ENCODE measurements at regions not wholly inside any gene's neighbourhood (a gene's known extent, or its start where the extent isn't known, plus 50 kb on each side); places are given as distances from the start of the nearest gene placed in this dataset.

- H3K9me3 ChIP-seq, result no peaks in the 10 kb centered on the region
- DNase-seq, result no peak
- no peaks in the 10 kb centered on the region; the same call in 1 of the 2 replicates for H3K27me3 ChIP-seq
- H3K4me3 ChIP-seq, result peak overlapping the region; percentile 70
- H3K36me3 ChIP-seq, result no peaks in the 10 kb centered on the region
Measured at GRCh38 chr6:105994118-105994590, 92.0 kb upstream of the PRDM1 start.

GRCh38 chr6:105993341-105994117, 92.6 kb upstream of the PRDM1 start:
- Histone ChIP-seq H3K4me3 (peak overlapping the region; percentile 70), H3K27me3 (no peaks in the 10 kb centered on the region; the same call in 1 of the 2 replicates), H3K36me3 (no peaks in the 10 kb centered on the region), H3K9me3 (no peaks in the 10 kb centered on the region)
- DNase-seq, result no peak

GRCh38 chr6:105992315-105992961, 93.7 kb upstream of the PRDM1 start:
- DNase-seq, result peak; percentile 76
- Histone ChIP-seq H3K9me3 (no peaks in the 10 kb centered on the region), H3K4me3 (peak overlapping the region; percentile 64), H3K27me3 (no peaks in the 10 kb centered on the region; the same call in 1 of the 2 replicates), H3K36me3 (no peaks in the 10 kb centered on the region)

- no peak for DNase-seq
- Histone ChIP-seq H3K36me3 (no peaks in the 10 kb centered on the region), H3K4me3 (peak overlapping the region; percentile 64), H3K9me3 (no peaks in the 10 kb centered on the region), H3K27me3 (no peaks in the 10 kb centered on the region; the same call in 1 of the 2 replicates)
Measured at GRCh38 chr6:105991561-105992314, 94.4 kb upstream of the PRDM1 start.

- Histone ChIP-seq H3K36me3 (no peaks in the 10 kb centered on the region), H3K4me3 (no peak overlapping the region), H3K9me3 (no peaks in the 10 kb centered on the region), H3K27me3 (no peaks in the 10 kb centered on the region)
- no peak for DNase-seq
Measured at GRCh38 chr6:105990151-105990550, 96.0 kb upstream of the PRDM1 start.

- Histone ChIP-seq H3K9me3 (no peaks in the 10 kb centered on the region), H3K36me3 (no peaks in the 10 kb centered on the region), H3K27me3 (no peaks in the 10 kb centered on the region), H3K4me3 (no peak overlapping the region)
- DNase-seq, result no peak
Measured at GRCh38 chr6:105988812-105989577, 97.1 kb upstream of the PRDM1 start.

GRCh38 chr6:105988321-105988720, 97.8 kb upstream of the PRDM1 start:
- H3K9me3 ChIP-seq, result no peaks in the 10 kb centered on the region
- no peaks in the 10 kb centered on the region for H3K36me3 ChIP-seq
- H3K27me3 ChIP-seq, result no peaks in the 10 kb centered on the region
- no peak overlapping the region for H3K4me3 ChIP-seq
- DNase-seq, result no peak

GRCh38 chr6:105987516-105987915, 98.6 kb upstream of the PRDM1 start:
- Histone ChIP-seq H3K27me3 (no peaks in the 10 kb centered on the region), H3K36me3 (no peaks in the 10 kb centered on the region), H3K4me3 (no peak overlapping the region), H3K9me3 (no peaks in the 10 kb centered on the region)
- no peak for DNase-seq

GRCh38 chr6:105986998-105987397, 99.1 kb upstream of the PRDM1 start:
- Histone ChIP-seq H3K4me3 (no peak overlapping the region), H3K27me3 (no peaks in the 10 kb centered on the region), H3K36me3 (no peaks in the 10 kb centered on the region), H3K9me3 (no peaks in the 10 kb centered on the region)
- DNase-seq, result no peak

- DNase-seq, result no peak
- Histone ChIP-seq H3K27me3 (no peaks in the 10 kb centered on the region), H3K36me3 (no peaks in the 10 kb centered on the region), H3K4me3 (no peak overlapping the region), H3K9me3 (no peaks in the 10 kb centered on the region)
Measured at GRCh38 chr6:105985816-105986632, 100.1 kb upstream of the PRDM1 start.

GRCh38 chr6:105985098-105985815, 100.9 kb upstream of the PRDM1 start:
- DNase-seq, result no peak
- Histone ChIP-seq H3K27me3 (no peaks in the 10 kb centered on the region), H3K4me3 (no peak overlapping the region), H3K9me3 (no peaks in the 10 kb centered on the region), H3K36me3 (no peaks in the 10 kb centered on the region)

- Histone ChIP-seq H3K9me3 (no peaks in the 10 kb centered on the region), H3K36me3 (no peaks in the 10 kb centered on the region), H3K4me3 (no peak overlapping the region), H3K27me3 (no peaks in the 10 kb centered on the region)
- no peak for DNase-seq
Measured at GRCh38 chr6:105983763-105984162, 102.4 kb upstream of the PRDM1 start.

GRCh38 chr6:105982761-105983540, 103.2 kb upstream of the PRDM1 start:
- Histone ChIP-seq H3K36me3 (no peaks in the 10 kb centered on the region), H3K27me3 (no peaks in the 10 kb centered on the region), H3K9me3 (no peaks in the 10 kb centered on the region), H3K4me3 (no peak overlapping the region)
- no peak for DNase-seq

GRCh38 chr6:105981888-105982358, 104.2 kb upstream of the PRDM1 start:
- H3K27me3 ChIP-seq, result no peaks in the 10 kb centered on the region
- H3K9me3 ChIP-seq, result no peaks in the 10 kb centered on the region
- no peak overlapping the region for H3K4me3 ChIP-seq
- DNase-seq, result no peak
- no peaks in the 10 kb centered on the region for H3K36me3 ChIP-seq
